ENCODE measurements at regions not wholly inside any gene's neighbourhood (a gene's known extent, or its start where the extent isn't known, plus 50 kb on each side); places are given as distances from the start of the nearest gene placed in this dataset.

GRCh38 chr18:72058851-72059250, 485.3 kb downstream of the CBLN2 start:
- Histone ChIP-seq H3K9me3 (no peaks in the 10 kb centered on the region), H3K4me2 (no peak overlapping the region), H3K27ac (no peak overlapping the region), H3K36me3 (no peaks in the 10 kb centered on the region), H4K20me1 (no peaks in the 10 kb centered on the region), H3K4me1 (no peaks in the 10 kb centered on the region), H3K27me3 (no peaks in the 10 kb centered on the region), H3K4me3 (no peak overlapping the region), H3K9ac (no peak overlapping the region)
- TF ChIP-seq Cebpa-rat (IDR thresholded peaks at IDR 0.05), result no peak

- TF ChIP-seq Cebpa-rat (IDR thresholded peaks at IDR 0.05), result no peak
- H4K20me1 ChIP-seq, result no peaks in the 10 kb centered on the region
- no peak overlapping the region for H3K4me3 ChIP-seq
- no peak overlapping the region for H3K4me2 ChIP-seq
- H3K27ac ChIP-seq, result no peak overlapping the region
- no peaks in the 10 kb centered on the region for H3K9me3 ChIP-seq
- no peaks in the 10 kb centered on the region for H3K4me1 ChIP-seq
- no peaks in the 10 kb centered on the region for H3K27me3 ChIP-seq
- no peaks in the 10 kb centered on the region for H3K36me3 ChIP-seq
- no peak overlapping the region for H3K9ac ChIP-seq
These were observed 488.0 kb downstream of the CBLN2 start for GRCh38 chr18:72056171-72056570.

GRCh38 chr18:72041313-72042032, 502.7 kb downstream of the CBLN2 start:
- no peak overlapping the region for H3K9ac ChIP-seq
- no peak for TF ChIP-seq Cebpa-rat (IDR thresholded peaks at IDR 0.05)
- H3K4me3 ChIP-seq, result no peak overlapping the region
- no peaks in the 10 kb centered on the region for H3K4me1 ChIP-seq
- no peaks in the 10 kb centered on the region for H3K36me3 ChIP-seq
- H4K20me1 ChIP-seq, result no peaks in the 10 kb centered on the region
- no peaks in the 10 kb centered on the region for H3K9me3 ChIP-seq
- no peak overlapping the region for H3K4me2 ChIP-seq
- H3K27me3 ChIP-seq, result no peaks in the 10 kb centered on the region
- no peak overlapping the region for H3K27ac ChIP-seq

DNA sequence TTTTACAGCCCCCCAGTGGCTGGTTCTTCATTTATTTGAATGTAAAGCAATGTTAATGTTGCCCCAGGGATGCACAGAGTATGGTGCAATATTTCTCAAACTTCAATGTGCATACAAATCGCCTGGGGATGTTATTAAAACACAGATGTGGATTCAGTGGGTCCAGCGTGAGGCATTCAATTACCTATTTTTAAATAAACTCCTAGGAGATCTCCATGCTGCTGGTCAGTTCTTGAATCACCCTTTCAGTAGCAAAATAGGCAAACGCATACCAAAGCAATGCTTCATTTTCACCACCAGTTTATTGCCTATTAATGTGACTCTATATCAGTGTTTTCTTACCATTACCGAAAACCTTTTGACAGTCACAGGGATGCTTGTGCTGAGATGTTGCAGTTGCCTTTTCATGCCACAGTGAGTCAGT, 530.7 kb downstream of the CBLN2 start:
- Histone ChIP-seq H3K36me3 (no peaks in the 10 kb centered on the region), H3K27ac (no peak overlapping the region), H3K9ac (no peak overlapping the region), H3K4me3 (no peak overlapping the region), H3K4me1 (no peaks in the 10 kb centered on the region), H3K9me3 (no peaks in the 10 kb centered on the region), H3K27me3 (no peaks in the 10 kb centered on the region), H3K4me2 (no peak overlapping the region), H4K20me1 (no peaks in the 10 kb centered on the region)
- TF ChIP-seq Cebpa-rat (IDR thresholded peaks at IDR 0.05), result no peak

DNA sequence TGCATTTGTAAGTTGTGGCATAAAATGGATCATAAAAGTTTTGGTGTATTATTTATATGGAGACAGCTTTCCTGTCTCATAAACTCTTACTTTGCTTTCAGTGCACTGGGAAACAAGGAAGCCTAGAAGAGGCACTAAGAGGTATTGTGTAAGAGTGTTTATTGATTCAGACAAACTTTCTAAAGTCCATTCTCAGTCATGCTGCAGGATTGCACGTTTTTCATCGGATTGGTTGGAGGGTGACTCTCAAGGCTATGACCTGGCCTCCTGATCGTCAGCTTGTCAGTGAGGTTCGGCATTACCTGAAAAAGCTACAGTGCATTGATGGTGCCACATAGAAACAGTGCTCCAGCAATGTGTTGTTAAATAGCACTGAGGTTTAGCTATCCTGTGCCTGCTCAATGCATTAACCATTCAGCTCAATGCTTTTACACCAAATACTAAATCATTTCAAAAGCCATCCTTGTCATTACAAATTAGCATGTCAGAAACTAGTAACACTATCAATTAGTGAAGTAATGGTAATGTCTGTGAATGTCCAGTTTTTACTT, 545.5 kb downstream of the CBLN2 start:
- Histone ChIP-seq H3K36me3 (no peaks in the 10 kb centered on the region), H3K27me3 (no peaks in the 10 kb centered on the region), H3K4me1 (no peaks in the 10 kb centered on the region), H3K9me3 (no peaks in the 10 kb centered on the region), H3K4me3 (no peak overlapping the region), H3K27ac (no peak overlapping the region), H3K9ac (no peak overlapping the region), H4K20me1 (no peaks in the 10 kb centered on the region), H3K4me2 (no peak overlapping the region)
- TF ChIP-seq Cebpa-rat (IDR thresholded peaks at IDR 0.05), result no peak

- H3K9me3 ChIP-seq, result no peaks in the 10 kb centered on the region
- H3K36me3 ChIP-seq, result no peaks in the 10 kb centered on the region
- no peak for TF ChIP-seq Cebpa-rat (IDR thresholded peaks at IDR 0.05)
- no peak overlapping the region for H3K4me2 ChIP-seq
- H3K9ac ChIP-seq, result no peak overlapping the region
- no peak overlapping the region for H3K27ac ChIP-seq
- no peak overlapping the region for H3K4me3 ChIP-seq
- H4K20me1 ChIP-seq, result no peaks in the 10 kb centered on the region
- H3K27me3 ChIP-seq, result no peaks in the 10 kb centered on the region
- no peaks in the 10 kb centered on the region for H3K4me1 ChIP-seq
These were observed 548.2 kb downstream of the CBLN2 start for GRCh38 chr18:71995904-71996465.

DNA sequence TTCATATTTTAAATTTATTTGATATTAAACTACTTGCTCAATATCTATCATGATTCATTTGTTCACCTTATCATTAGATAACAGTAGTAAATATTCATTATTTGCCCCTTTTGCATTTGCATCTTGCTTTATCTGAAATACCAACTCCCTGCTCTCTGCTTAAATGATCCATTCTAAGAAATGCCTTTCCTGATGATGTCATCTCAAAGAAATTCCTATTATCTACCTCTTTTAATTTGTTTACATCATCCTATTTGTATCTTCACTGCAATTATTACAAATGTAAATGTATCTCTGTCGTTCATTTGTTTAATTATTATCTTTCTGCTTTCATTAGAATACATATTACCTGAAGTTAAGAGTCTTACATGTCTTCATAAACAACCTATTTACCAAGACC, 549.9 kb downstream of the CBLN2 start:
- no peaks in the 10 kb centered on the region for H3K27me3 ChIP-seq
- H3K9me3 ChIP-seq, result no peaks in the 10 kb centered on the region
- H3K4me3 ChIP-seq, result no peak overlapping the region
- H3K4me1 ChIP-seq, result no peaks in the 10 kb centered on the region
- no peaks in the 10 kb centered on the region for H4K20me1 ChIP-seq
- H3K27ac ChIP-seq, result no peak overlapping the region
- no peaks in the 10 kb centered on the region for H3K36me3 ChIP-seq
- H3K4me2 ChIP-seq, result no peak overlapping the region
- no peak for TF ChIP-seq Cebpa-rat (IDR thresholded peaks at IDR 0.05)
- no peak overlapping the region for H3K9ac ChIP-seq

DNA sequence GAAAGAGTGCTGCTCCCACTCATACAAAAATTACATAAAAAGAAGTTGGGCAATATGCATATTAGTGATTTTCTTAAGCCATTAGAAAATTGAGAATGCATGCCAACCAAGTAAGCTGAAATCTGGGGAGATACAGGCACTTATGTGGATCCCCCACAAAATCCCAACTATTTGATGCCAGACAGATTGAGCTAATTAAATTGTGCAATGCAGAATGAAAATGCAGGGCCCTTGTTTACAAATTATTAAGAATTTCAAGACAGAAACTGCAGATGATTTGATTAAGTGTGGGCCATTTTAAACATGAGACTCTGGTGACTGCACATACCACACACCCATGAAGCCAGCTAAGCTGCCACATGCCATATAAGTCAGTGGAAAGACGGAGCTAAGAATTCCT, 554.5 kb downstream of the CBLN2 start:
- Histone ChIP-seq H3K9me3 (0 out of 2 replicates have a peak, but pooled peaks cover 5% of the 10 kb centered on the region), H3K36me3 (no peaks in the 10 kb centered on the region), H3K9ac (no peak overlapping the region), H3K4me3 (no peak overlapping the region), H3K4me2 (no peak overlapping the region), H4K20me1 (no peaks in the 10 kb centered on the region), H3K4me1 (no peaks in the 10 kb centered on the region), H3K27me3 (no peaks in the 10 kb centered on the region), H3K27ac (no peak overlapping the region)
- TF ChIP-seq Cebpa-rat (IDR thresholded peaks at IDR 0.05), result no peak

DNA sequence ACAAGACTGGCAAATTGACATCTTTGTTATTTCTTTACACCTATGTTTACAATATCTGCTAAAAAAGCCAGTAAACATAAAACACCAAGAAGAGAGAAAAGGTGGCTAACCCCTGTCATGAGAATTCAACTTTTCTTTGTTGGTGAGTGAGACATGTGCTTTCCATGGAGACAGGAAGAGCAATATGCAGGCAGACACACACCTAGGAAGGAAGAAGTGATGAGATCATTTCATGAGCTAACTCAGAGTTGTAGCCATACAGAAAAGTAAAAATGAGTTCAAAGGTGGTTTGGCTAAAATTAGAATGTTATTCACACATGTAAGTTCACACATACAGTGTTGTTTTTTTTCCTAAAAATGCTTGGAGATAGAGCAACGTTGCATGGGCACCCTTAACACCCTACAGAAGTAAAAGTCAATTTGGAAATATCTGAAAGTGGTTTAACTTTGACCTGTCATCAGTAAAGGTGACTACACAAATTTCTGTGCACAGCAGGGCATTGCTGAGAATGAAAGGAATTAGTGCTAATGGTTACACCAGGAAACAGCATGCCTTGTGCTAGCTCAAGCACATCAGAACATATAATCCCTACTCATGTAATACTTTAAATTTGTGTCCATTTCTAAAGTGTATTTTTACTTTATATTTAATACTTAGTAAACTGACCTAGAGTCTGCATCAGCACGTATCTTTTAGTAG, 557.6 kb downstream of the CBLN2 start:
- no peak for TF ChIP-seq Cebpa-rat (IDR thresholded peaks at IDR 0.05)
- Histone ChIP-seq H4K20me1 (no peaks in the 10 kb centered on the region), H3K9ac (no peak overlapping the region), H3K27me3 (no peaks in the 10 kb centered on the region), H3K4me2 (no peak overlapping the region), H3K27ac (no peak overlapping the region), H3K4me1 (no peaks in the 10 kb centered on the region), H3K36me3 (no peaks in the 10 kb centered on the region), H3K4me3 (no peak overlapping the region), H3K9me3 (0 out of 2 replicates have a peak, but pooled peaks cover 8% of the 10 kb centered on the region)

- H3K9me3 ChIP-seq, result no peaks in the 10 kb centered on the region
- no peak for TF ChIP-seq Cebpa-rat (IDR thresholded peaks at IDR 0.05)
- no peaks in the 10 kb centered on the region for H3K36me3 ChIP-seq
- no peak overlapping the region for H3K9ac ChIP-seq
- no peaks in the 10 kb centered on the region for H3K27me3 ChIP-seq
- H3K4me3 ChIP-seq, result no peak overlapping the region
- no peaks in the 10 kb centered on the region for H3K4me1 ChIP-seq
- no peak overlapping the region for H3K4me2 ChIP-seq
- H4K20me1 ChIP-seq, result no peaks in the 10 kb centered on the region
- no peak overlapping the region for H3K27ac ChIP-seq
These were observed 567.4 kb downstream of the CBLN2 start for GRCh38 chr18:71976744-71977143.

Measured in BLaER1 (cell line).